HG03565 (cell line): ENCODE measurements at regions not wholly inside any gene's neighbourhood (a gene's known extent, or its start where the extent isn't known, plus 50 kb on each side); places are given as distances from the start of the nearest gene placed in this dataset.
"Not testable (repeated sequence)": the region's sequence is repeated elsewhere in the genome, so short reads cannot be mapped to it uniquely, and the experiment has no call there.

ENCODE experiments used
- ATAC-seq: cut with Tn5 transposase; IDR thresholded peaks from one replicate; pipeline ENCODE4 v1.9.1; 2021; ENCODE audit warnings: mild to moderate bottlenecking, moderate library complexity; ENCODE audit not compliant: unreplicated experiment

DNA sequence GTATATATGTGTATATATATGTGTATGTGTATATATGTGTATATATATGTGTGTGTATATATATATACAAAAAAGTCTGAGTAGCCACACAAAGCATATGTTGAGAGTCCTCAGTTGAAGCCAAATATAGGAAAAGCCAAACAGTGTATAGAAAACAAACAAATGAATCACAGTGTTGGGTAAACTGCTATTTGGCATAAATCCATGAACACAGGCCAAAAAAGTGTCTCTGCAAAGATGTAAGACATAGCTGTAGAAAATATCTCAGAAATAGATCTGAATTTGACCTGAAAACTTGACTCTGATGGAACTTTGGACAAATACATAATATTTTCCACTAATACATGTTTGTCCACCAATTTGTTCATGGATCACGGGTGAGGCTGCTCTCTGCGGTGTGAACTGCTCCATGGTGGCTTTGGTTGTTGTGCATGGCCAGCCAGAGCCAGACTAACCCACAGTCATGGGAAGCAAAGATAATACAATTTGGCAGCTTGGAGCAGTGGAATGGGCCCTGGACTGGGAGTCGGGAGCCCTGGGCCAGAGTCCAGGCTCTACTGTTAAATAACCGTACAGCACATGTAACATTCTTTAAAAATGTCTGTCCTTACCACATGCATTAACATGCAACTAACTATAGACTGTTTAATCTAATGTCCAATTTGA lies 76.9 kb upstream of the EED start:
- ATAC-seq: no peak

DNA sequence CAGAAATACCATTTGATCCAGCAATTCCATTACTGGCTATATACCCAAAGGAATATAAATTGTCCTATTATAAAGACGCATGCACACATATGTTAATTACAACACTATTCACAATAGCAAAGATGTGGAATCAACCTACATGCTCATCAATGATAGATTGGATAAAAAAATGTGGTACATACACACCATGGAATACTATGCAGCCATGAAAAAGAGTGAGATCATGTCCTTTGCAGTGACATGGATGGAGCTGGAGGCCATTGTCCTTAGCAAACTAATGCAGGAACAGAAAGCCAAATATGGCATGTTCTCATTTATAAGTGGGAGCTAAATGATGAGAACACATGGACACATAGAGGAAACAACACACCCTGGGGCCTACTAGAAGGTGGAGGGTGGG lies 78.3 kb upstream of the EED start:
- ATAC-seq: not testable (repeated sequence)

DNA sequence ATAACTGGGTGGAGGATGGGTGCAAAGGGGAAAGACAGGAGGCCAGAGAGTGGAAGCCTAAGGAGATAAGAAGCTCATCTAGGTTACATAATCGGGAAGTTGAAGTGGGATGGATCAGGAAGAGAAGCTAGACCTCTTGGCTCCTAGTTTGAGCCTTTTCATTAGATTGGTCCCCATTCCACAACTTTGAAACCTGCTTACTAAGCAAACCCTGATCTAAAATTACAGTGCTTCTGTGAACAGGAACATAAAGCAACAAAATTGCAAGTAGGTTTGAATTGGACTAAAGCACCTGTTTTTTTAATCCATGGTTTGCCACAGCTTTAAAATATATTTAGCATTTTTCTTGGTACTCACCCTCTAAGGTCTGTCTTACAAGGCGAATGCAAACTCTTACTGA lies 80.4 kb upstream of the EED start:
- ATAC-seq: no peak

DNA sequence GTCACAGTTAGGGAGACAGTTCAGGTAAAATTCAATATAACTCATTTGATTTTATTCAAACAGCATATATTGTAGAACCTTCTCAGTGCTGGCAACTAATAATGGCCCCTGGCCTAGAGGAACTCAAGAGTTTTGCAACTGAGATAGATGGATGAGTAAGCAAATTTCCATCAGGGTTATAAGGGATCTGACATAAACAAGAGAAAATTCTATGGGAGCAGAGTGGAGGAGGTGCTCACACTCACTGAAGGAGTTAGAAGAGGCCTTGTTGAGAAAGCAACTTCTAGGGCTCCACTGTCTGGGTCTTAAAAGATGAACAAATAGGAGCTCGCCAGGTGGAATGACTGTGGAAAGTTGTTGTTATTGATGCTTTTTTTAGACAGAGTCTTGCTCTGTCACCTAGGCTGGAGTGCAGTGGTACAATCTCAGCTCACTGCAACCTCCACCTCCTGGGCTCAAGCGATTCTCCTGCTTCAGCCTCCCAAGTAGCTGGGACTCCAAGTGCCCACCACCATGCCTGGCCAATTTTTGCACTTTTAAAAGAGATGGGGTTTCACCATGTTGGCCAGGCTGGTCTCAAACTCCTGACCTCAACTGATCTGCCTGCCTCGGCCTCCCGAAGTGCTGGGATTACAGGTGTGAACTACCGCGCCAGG lies 81.2 kb upstream of the EED start:
- not testable (repeated sequence) for ATAC-seq

DNA sequence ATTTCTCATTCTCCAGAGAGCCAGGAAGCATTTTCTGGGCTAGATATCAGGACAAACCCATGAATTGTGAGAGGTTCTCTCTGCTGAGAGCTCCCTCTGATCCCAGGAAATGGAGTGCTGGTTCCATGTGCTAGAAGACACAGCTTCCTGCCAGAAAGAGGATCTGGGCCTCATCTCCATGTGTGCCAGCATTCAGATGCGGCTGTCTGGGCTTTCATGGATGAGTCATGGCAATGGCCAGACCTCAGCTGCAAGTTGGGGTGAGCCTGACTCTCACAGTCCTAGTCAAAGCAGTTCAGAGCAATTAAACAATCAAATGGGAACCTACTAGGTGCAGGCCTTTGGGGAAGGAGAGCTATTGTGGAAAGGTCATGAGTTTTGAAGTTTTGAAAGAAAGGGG lies 82.3 kb upstream of the EED start:
- no peak for ATAC-seq

DNA sequence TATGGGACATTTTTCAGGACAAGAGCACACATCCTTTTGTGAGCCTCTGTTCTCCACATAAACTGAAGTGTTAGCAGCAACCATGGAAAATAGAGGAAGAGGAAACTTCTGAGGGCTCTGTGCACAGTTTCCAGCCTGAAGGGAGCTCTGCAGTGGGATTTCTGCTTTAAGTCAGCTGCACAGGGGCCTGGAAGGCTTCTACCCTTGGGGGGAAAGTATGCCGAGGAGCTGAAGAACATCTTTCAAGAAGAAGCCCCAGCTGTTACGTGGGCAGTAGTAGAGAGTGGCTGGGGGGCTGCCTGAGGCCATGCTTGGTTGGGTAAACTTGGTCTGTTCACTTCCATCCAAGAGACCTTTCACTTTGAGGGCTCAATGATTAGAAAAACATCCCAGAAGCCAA lies 82.7 kb upstream of the EED start:
- no peak for ATAC-seq

DNA sequence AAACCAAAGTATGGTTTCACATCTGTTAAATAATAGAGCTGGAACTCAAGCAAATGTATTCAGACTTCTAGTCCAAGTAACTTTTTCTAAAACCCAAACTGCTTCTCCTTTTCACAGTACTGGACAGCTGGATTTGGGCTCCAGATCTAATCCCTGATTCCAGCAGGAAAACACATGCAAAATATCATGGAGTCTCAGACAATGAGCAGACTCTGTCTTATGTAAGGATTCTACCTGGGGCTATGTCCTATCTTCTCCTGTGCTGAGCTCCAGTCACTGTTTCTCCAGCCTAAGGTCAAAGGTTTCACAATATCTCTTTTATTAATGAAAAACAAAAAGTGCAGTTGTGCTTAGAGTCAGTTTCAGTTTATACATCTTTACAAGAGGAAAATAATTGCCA lies 83.2 kb upstream of the EED start:
- no peak for ATAC-seq

DNA sequence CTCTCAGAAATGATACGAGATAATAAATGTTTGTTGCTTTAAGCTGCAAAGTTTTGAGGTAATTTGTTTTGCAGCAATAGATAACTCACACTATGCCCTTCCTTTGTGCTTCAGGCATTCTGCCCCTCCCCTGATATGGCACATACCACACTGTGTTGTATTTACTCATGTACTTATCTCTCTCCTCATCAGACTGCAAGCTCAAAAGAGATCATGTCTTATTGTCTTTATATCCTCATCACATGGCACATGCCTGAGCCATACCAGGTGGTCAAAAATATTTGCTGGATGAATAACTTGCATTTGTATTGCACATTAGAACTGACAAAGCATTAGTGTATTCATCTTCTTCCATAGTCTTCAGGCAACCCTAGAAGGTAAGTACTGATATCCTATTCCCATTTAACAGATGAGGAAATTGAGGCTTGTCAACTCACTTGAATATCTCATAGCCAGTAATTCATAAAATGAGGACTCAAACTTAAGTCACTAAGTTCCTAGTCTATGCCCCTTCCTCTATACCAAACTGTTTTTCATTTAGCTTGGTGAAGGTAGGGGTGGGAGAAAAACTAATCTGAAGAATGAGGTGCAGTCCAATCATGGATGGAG lies 83.9 kb upstream of the EED start:
- ATAC-seq: no peak

DNA sequence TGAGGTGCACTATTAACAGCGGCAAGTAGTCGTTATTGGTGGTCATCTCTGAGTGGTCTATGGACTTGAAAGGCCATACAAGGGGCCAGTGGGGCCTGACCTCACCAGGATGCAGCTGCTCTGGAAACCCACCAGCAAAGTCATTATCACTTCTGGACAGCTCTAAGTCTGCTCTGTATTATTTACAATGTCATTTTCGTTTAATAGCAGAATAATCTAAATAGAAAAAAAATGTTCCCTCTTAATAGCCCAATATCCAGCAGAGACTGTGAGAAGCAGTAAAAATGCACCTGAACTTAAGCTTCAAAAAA lies 85.0 kb upstream of the EED start:
- no peak for ATAC-seq

DNA sequence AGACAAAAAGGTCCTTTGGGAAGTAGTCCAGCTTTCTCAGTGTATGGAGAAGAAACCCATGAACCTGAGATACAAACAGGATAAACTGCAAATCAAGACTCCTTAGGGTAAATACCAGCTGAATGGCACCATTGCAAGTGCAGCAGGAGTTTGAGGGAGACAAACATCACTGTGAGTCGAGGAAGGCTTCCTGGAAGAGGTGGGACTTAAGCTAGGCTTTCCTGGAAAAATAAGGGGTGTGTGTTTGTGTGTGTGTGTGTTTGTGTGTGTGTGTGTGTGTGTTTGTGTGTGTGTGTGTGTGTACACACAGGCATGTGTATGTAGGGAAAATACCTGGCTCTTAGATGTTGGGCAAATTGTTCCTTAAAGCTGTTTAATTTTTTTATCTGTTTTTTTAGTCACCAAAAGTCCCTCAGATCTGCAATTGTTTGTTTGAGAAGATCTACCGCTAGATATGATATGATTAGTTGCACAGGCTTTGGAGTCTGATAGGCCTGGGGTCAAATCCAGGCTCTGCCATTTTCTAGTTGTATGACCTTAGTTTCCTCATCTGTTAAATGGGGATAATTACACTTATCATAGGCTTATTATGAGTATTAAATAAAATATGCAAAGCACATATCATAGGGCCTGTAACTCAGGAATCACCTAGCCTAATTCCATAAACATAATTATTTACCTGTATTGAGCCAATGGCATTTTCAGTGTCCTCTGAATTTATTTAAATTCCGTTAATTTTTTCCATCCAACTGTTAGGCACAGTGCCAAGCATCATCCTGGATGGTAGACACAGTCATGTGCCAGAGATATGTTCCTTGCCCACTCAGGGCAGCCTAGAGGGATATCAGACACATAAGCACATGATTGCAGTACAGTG lies 85.6 kb upstream of the EED start:
- ATAC-seq: no peak

DNA sequence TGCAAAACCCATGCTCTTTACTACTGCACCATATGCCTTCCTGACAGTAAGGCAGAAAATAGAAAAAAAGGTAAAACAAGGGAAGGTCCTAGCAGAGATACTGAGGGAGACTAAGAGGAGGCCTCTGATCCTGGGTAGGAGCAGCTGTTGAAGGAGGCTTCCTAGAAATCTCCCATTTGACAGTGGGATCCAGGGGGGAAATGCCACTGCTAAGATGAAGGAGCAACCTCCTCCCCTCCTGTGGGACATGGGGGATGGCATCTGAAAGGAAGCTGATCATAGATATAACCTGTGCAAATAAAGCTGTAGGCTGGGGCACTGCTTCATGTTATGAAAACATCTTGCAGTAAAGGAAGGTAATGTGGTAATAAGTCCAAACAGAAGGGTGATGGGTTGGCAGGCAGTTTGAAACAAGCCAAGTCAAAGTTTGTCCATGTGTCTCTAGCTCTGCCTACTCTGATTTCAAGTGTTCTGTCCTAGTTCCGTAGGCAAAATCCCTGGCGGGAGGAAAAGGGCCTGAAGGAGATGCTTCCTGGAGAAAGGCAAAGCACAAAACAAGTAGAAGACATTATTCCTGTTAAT lies 86.7 kb upstream of the EED start:
- ATAC-seq: no peak

DNA sequence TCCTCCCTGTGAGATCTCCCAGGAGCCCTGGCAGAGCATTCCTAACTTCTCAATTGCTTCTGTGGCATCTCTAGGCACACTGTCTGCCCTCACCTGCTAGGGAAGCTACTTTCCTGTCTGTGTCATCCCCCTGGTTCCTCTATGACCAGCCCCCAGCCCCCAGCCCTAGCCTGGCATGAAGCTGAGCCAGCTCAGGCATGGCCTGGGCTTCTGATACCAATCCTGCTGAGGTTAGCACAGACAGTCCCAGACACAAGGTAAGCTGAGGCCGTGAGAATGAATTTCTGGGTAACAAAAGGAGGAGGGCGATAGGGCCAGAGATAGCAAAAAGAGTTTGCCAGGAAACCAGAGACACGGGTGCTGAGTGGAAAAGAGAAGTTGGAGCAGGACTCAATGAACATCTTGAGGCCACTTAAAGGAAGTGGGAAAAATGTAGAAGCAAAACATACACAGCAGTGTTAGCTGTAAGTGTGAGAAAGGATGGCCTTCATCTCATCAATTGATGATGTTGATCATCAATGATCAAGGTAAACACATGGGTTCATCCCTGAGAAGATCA lies 87.6 kb upstream of the PICALM start:
- no peak for ATAC-seq

DNA sequence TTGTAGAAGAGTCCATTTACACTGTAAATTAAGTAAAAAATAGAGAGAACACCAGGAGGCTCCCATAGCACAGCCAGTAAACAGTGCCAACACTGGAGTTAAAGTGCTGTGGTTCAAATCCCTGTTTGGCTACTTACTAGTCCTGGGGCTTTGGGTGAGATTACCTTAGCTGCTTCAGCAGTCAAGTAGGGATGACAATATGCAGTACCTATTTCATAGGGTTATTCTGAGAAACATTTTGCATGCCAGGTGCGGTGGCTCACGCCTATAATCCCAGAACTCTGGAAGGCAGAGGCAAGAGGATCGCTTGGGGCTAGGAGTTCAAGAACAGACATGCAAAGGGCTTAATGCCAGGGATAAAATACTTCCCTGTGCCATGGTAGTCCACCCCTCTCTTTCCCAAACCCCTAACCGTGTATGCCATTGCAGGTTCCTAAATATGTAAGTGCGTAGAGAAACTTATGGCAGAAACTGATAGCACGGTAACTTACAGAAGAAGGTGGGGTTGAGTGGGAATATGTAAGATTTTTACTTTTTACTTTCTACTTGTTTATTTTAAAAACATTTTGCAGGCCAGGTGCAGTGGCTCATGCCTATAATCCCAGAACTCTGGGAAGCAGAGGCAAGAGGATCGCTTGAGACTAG lies 86.4 kb upstream of the PICALM start:
- no peak for ATAC-seq

DNA sequence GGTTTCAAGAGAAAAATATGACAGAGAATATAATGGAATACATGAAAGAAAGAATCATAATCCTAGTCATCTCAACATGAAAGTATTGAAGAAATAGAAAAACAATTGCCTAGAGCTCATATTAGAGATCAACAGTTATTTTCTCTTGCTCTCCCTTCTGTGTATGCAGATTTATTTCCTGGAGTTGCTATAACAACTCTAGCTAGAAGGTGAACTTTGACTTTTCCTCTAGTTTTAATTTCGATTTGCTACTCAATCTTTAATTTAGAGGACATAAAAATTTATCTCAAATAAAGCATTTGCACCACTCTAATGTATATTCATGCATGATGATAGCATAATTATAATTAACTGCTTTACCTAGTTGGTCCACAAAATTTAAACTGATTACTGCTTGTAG lies 84.6 kb upstream of the PICALM start:
- ATAC-seq: no peak

DNA sequence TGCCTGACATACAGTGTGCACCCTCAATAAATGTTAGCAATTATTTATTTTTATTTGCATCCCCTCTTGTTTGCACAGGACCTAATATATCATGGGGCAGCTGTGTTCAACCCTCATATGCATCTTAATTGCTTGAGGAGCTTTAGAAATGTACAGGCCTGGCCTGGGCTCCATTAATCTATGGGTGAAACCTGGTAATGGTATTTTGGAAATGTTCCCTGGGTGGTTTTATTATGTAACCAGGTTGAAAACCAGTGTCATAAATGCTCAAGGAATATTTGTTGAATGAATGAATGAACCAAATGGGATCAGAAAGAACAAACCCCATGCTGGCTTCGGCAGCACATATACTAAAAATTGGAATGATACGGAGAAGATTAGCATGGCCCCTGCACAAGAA lies 84.0 kb upstream of the PICALM start:
- ATAC-seq: no peak

DNA sequence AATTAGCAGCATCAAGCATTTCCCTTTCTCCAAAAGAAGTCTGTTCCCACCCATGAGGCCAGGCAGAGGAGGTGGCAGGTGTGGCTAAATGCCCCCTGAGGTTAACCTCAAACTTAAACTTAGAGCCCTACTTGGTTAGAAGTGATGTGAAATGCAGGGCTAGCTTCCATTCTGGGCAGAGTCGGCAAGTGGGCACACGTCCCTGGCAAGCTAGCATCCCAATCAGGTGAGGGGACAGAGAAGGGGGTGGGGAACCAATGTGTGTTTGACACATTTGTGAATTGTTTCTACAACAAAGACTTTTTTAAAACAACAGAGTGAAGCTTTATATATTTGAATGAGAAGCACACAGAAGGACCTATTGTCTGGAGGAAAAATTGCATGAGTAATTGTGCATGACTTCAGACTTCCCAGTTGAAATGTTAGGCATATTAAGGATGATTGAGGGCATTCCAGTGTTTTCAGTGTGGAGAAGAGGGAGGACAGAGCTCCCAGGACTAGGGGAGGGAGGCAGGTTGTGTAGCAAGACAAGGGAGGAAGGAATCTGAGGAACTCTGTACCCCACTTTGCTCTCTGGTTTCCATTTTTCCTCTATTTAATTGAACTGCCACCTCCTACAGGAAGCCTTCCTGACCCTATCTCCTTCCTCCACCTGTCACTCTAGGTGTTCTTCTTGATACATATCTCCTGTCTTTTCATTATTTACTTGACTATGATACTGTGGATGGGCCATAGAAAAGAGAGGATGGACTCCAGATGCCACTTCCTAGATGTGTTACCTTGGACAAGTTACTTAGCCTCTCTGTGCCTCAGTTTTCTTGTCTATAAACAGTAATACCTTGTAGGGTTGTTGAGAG lies 83.3 kb upstream of the PICALM start:
- no peak for ATAC-seq

DNA sequence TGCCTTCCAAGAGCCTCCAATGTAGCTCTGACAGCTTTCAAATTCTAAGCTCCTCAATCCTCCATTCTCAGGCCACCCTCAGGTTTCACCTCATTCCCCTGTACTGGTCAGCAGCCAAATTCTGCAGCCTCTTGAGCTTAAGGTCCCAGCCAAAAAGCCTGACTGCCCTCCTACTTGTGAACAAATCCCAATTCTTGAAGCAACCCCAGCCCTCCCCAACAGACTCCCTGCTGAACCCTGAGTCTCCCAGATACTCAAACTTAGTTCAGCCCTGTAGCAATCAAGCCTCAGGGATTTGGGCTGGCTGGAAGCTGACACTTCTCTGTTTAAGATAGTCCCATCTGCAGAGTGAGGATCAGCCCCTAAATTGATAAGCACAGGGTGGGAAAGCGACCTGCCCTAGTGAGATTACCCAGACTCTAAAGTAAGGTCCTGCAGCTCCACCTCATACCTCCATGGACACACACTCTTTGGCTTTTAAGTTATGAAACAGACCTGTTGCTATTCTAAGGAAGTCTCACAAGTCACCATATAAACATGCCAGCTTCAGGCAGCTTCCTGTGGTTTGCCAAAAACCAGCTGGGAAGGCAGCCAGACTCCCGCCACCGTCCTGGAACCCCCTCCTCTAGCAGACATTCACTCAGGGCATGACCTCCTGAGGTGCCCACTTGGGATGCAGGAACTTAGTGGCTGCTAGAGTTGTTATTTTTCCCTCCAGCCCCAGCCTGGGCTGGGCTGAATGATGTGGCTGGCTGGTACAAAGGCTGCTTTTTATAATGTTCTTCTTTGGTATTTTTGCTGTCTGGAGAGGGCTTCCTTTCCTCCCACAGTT lies 82.5 kb upstream of the PICALM start:
- ATAC-seq: no peak

DNA sequence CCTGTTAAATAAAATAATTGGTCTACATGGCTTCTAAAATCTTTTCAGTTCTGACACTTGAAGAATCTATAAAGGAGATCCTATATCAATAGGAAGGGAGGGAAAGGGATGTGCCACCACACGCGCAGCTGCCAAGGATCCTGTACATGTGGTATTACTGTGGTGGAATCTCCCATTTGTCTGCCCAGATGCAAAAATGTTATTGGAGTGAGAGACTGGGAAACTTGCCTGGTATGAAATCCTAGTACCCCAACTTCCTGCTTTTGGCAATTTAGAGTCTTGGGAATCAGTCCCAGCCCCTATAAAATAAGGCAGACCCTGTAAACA lies 81.9 kb upstream of the PICALM start:
- no peak for ATAC-seq

DNA sequence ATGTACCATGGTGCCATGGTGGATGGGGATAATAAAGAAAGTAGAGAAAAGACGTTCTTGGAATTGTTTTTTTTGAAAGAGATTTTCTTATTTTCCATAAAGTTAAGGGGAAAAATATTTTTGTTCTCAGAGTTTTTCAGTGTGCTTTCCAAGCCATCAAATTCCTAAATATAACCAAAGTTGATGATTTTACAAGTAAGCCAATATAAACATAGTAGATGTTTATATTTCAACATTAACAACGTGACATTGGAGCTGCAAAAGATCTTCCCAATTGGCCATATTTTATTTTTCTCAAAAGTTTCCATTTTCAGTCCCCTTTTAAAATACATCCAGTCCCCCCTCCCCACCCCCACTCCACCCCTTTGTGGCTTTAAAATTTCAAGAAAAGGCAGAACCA lies 80.9 kb upstream of the PICALM start:
- ATAC-seq: no peak
